PC-9 (cell line): ENCODE measurements at regions not wholly inside any gene's neighbourhood (a gene's known extent, or its start where the extent isn't known, plus 50 kb on each side); places are given as distances from the start of the nearest gene placed in this dataset.

Source experiments
- EZH2 ChIP-seq: fragments of 200-600 bp; sonication (generic); IDR thresholded peaks from 2 replicates; pipeline ENCODE4 v1.8.0; 2017; ENCODE audit warnings: antibody characterized with exemption, low read depth
- TF ChIP-seq, protein P1 (sequence below): fragments of 200-600 bp; sonication (generic); conservative IDR thresholded peaks from 2 replicates; pipeline ENCODE4 v1.6.1; 2017; ENCODE audit warnings: mixed run types, antibody characterized with exemption, mild to moderate bottlenecking, moderate library complexity

DNA sequence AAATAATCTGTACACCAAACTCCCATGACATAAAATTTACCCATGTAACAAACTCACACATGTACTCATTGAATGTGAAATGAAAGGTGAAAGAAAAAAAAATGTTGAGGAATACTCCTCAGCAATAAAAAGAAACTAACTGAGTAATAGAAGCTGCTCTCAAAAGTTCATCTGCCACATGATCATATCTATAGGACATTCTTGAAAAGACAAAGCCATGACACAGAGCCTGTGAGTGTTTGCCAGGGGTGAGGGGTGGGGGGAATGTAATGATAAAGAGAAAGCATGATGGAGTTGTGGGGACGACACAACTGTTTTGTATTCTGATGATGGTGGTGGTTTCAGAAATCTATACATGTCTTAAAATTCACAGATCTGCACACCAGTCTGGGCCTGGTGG is 52.2 kb upstream of the TMC5 start:
- TF ChIP-seq EZH2 = no peak
- TF ChIP-seq, protein P1, sequence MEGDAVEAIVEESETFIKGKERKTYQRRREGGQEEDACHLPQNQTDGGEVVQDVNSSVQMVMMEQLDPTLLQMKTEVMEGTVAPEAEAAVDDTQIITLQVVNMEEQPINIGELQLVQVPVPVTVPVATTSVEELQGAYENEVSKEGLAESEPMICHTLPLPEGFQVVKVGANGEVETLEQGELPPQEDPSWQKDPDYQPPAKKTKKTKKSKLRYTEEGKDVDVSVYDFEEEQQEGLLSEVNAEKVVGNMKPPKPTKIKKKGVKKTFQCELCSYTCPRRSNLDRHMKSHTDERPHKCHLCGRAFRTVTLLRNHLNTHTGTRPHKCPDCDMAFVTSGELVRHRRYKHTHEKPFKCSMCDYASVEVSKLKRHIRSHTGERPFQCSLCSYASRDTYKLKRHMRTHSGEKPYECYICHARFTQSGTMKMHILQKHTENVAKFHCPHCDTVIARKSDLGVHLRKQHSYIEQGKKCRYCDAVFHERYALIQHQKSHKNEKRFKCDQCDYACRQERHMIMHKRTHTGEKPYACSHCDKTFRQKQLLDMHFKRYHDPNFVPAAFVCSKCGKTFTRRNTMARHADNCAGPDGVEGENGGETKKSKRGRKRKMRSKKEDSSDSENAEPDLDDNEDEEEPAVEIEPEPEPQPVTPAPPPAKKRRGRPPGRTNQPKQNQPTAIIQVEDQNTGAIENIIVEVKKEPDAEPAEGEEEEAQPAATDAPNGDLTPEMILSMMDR = no peak
